NCI-H774 (cell line): ENCODE measurements at regions not wholly inside any gene's neighbourhood (a gene's known extent, or its start where the extent isn't known, plus 50 kb on each side); places are given as distances from the start of the nearest gene placed in this dataset.
"Not testable (repeated sequence)": the region's sequence is repeated elsewhere in the genome, so short reads cannot be mapped to it uniquely, and the experiment has no call there.

Experiments used
- DNase-seq: peaks from one replicate; lab custom pipeline; 2025; lab: John Stamatoyannopoulos, UW

DNA sequence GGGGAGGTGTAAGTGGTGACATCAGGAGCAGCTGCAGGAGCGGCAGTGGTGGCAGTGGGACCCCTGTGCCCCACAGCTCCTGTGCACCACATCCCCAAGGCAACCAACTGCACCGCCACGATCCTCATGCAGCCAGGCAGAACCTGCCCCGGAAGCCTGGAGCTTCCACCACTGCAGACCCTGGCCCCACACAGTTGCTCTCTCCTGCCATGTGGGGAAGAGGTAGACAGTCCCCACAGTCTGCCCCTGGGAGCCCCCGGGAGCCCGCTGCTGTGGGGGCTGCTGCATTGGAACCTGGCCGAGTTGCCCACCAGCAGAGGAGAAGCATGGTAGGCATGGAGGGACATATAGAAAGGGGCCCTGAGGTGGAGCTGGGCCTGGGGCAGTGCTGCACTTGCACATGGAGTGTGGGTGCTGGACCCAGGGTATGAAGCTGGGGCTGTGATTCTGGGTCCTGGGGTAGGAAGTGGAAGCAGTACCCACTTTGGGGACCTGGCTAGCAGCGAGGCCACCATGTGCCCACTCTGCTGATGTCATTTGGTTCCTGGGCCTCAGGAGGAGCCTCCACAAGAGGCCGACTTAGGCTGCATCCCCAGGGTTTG lies 623.3 kb upstream of the LRRTM4 start:
- no peak for DNase-seq

GRCh38 chr2:78145997-78146722 lies 624.0 kb upstream of the LRRTM4 start:
- no peak for DNase-seq

GRCh38 chr2:78147466-78147865 lies 625.3 kb upstream of the LRRTM4 start:
- DNase-seq = no peak

- DNase-seq = no peak
Observed at GRCh38 chr2:78154586-78154985, 632.4 kb upstream of the LRRTM4 start.

GRCh38 chr2:78162202-78162601 lies 640.0 kb upstream of the LRRTM4 start:
- DNase-seq = no peak

- not testable (repeated sequence) for DNase-seq
Observed at GRCh38 chr2:78172157-78172556, 650.0 kb upstream of the LRRTM4 start.

GRCh38 chr2:78175645-78176044 lies 653.5 kb upstream of the LRRTM4 start:
- DNase-seq = no peak

DNA sequence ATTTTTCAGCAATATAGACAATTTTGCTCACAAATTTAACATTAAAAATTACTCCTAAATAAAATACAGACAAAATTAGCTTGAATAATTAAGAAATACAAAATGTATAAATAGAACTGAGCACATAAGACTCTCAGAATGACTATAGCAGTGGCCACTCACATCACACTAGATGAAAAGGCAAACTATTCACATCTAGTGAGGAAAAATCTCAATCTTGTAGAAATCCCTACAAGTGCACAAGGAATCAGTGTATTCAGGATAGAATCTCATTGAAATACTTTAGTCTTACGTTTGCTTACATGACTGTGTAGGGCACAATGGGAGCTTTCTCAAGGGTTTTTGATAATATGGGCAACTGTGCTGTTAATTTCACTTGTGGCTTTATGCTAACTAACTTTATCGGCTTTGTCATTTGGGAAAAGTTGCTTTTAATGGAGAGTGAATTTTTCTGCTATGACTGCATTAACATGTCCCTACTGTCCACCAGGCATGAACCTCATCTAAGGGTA lies 678.9 kb upstream of the LRRTM4 start:
- no peak for DNase-seq

GRCh38 chr2:78202366-78202765 lies 680.2 kb upstream of the LRRTM4 start:
- no peak for DNase-seq

GRCh38 chr2:78202986-78203670 lies 681.0 kb upstream of the LRRTM4 start:
- DNase-seq = no peak

GRCh38 chr2:78218066-78218465 lies 695.9 kb upstream of the LRRTM4 start:
- DNase-seq = no peak

- no peak for DNase-seq
Observed at GRCh38 chr2:78237704-78238103, 715.5 kb upstream of the LRRTM4 start.

GRCh38 chr2:78245394-78246135 lies 723.4 kb upstream of the LRRTM4 start:
- DNase-seq = peak; percentile 4

- no peak for DNase-seq
Observed at GRCh38 chr2:78251708-78252107, 729.5 kb upstream of the LRRTM4 start.

DNA sequence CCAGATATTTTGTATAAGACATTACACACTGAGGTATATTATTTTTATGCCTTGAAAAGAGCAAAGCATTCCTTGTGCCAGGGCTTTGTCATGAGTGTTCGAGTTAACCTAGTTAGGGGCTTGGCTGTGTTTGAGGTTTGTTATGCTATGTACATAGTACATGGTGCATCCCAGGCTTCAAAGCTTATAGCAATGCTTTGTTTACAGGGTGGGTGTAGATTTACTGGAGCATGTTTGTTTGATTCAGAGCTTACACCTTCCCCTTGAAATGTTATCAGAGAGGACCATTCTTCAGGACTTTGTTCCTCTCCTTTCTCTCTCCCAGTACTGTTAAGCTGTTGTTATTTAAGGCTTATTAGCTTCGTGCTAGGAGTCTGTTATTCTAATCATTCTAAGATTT lies 738.7 kb upstream of the LRRTM4 start:
- DNase-seq = no peak

GRCh38 chr2:78261454-78261853 lies 739.3 kb upstream of the LRRTM4 start:
- DNase-seq = no peak

DNA sequence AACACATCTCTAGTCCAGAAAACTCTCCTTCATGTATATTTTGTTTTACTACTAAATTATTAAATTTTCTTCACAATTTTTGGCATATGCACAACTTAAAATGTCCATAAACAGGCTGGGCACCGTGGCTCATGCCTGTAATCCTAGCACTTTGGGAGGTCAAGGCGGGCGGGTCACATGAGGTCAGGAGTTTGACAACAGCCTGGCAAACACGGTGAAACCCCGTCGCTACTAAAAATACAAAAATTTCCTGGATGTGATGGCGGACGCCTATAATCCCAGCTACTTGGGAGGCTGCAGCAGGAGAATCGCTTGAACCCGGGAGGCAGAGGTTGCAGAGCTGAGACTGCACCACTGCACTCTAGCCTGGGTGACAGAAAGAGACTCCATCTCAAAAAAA lies 739.9 kb upstream of the LRRTM4 start:
- not testable (repeated sequence) for DNase-seq

- DNase-seq = no peak
Observed at GRCh38 chr2:78262713-78263375, 740.7 kb upstream of the LRRTM4 start.

DNA sequence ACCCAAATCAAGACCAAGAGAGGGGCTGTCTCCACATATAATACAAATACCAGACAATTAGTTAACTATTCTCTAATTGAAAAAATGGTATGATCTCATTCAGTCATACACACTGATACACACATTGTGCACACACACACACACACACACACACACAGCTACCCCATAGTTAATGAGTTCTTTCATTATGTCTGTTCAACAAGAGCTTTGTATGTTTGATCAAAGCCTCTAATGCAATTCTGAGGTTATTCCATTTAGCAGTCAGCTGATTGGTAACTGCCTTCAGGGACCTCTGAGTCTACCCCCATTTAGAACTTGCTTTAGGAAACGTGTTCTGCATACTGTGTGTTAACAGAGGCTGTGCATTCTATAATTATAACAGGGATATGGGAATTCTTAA lies 741.4 kb upstream of the LRRTM4 start:
- no peak for DNase-seq

DNA sequence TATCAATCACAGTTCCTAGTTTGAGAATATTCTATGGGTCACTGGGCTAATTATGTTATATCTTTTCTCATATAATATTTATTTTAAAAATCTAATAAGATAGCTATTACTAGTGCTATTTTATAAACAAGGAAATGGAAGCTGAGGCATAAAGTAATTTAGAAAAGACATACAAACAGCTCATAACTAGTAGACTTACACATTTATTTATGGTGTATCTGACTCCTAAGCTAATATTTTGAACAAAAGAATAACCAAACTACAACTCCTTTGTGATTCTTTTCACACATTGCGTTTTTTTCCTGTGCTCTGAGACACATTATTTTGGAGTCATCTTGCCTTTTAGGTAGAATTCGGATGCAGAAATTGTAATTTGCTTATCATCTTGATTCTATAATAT lies 742.0 kb upstream of the LRRTM4 start:
- DNase-seq = no peak

DNA sequence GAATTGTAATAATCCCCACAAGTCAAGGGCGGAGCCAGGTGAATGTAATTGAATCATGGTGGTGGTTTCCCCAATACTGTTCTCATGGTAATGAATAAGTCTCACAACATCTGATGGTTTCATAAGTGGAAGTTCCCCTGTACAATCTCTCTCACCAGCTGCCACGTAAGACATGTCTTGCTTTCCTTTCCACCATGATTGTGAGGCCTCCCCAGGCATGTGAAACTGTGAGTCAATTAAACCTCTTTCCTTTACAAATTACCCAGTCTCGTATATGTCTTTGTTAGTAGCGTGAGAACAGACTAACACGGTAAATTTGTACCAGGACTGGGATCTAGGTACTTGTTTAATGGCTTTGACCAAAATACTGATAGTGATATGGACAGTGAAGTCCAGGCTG lies 744.3 kb upstream of the REG3G start:
- no peak for DNase-seq
